Activated CD4-positive, alpha-beta T cell treated with anti-CD3 and anti-CD28 coated beads, Interleukin-2, amount 50 U/mL, for 16 hours (primary cell): ENCODE measurements at regions not wholly inside any gene's neighbourhood (a gene's known extent, or its start where the extent isn't known, plus 50 kb on each side); places are given as distances from the start of the nearest gene placed in this dataset.

ENCODE experiments used
- DNase-seq: peaks from one replicate; pipeline ENCODE4 v3.0.0-alpha.2; 2020

GRCh38 chr2:142217804-142218203 is 87.0 kb upstream of the LRP1B start:
- DNase-seq, result no peak

- DNase-seq, result no peak
These were observed 69.2 kb upstream of the LRP1B start for GRCh38 chr2:142200062-142200461.

GRCh38 chr2:142199073-142199472 is 68.3 kb upstream of the LRP1B start:
- no peak for DNase-seq

- no peak for DNase-seq
These were observed 60.0 kb upstream of the LRP1B start for GRCh38 chr2:142190805-142191204.

GRCh38 chr2:142189501-142189900 is 58.7 kb upstream of the LRP1B start:
- no peak for DNase-seq

- no peak for DNase-seq
These were observed 57.7 kb upstream of the LRP1B start for GRCh38 chr2:142188562-142188961.

- peak; percentile 1 for DNase-seq
These were observed 50.2 kb upstream of the LRP1B start for GRCh38 chr2:142180820-142181533.
